Esophagus muscularis mucosa (tissue), 4 donors: ENCODE measurements at regions not wholly inside any gene's neighbourhood (a gene's known extent, or its start where the extent isn't known, plus 50 kb on each side); places are given as distances from the start of the nearest gene placed in this dataset.
"Not testable (repeated sequence)": the region's sequence is repeated elsewhere in the genome, so short reads cannot be mapped to it uniquely, and the experiment has no call there.

Experiments used
- DNase-seq: peaks from one replicate; pipeline ENCODE4 v3.0.0-alpha.2; 2017; ENCODE audit errors: extremely low spot score
- H3K27ac ChIP-seq, 4 donors: fragments of 200-600 bp; sonication (generic); replicated peaks in 1 of 4; 1 replicate in 3 of 4; 2 replicates in 1 of 4; pipeline ENCODE4 v1.5.1; 2016 to 2019; ENCODE audit warnings: mild to moderate bottlenecking in 1 of 4
- H3K27me3 ChIP-seq, 4 donors: fragments of 200-600 bp; sonication (generic); one replicate each; pipeline versions ENCODE4 v1.5.1 to v1.6.0; 2016 to 2019
- H3K36me3 ChIP-seq, 4 donors: fragments of 200-600 bp; sonication (generic); one replicate each; pipeline ENCODE4 v1.5.1; 2016 to 2019
- H3K4me1 ChIP-seq, 4 donors: fragments of 200-600 bp; sonication (generic); one replicate each; pipeline ENCODE4 v1.5.1; 2016 to 2019
- H3K4me3 ChIP-seq, 4 donors: fragments of 200-600 bp; sonication (generic); 1 replicate in 2 of 4; 2 replicates in 2 of 4; pipeline ENCODE4 v1.5.1; 2016 to 2019; ENCODE audit warnings: mild to moderate bottlenecking in 4 of 4, moderate library complexity in 1 of 4
- H3K9me3 ChIP-seq, 4 donors: fragments of 200-600 bp; sonication (generic); 1 replicate in 3 of 4; 2 replicates in 1 of 4; pipeline ENCODE4 v1.5.1; 2016 to 2019
- CTCF ChIP-seq, 3 experiments: fragments of 200-600 bp in 2 of 3; fragments of 450-650 bp in 1 of 3; sonication (generic) in 2 of 3; IDR thresholded peaks; one replicate each; pipeline ENCODE4 v1.5.1; 2017 to 2019; ENCODE audit warnings: antibody characterized with exemption in 3 of 3, mild to moderate bottlenecking in 2 of 3, moderate library complexity in 1 of 3
- EP300 ChIP-seq: sonication (generic); formaldehyde crosslinking; IDR thresholded peaks from one replicate; pipeline ENCODE4 v1.6.1; 2017; ENCODE audit warnings: antibody characterized with exemption
- POLR2A ChIP-seq: fragments of 450-650 bp; IDR thresholded peaks from one replicate; pipeline ENCODE4 v1.6.1; 2017; ENCODE audit warnings: antibody characterized with exemption, moderate library complexity, mild to moderate bottlenecking, low read depth
- POLR2AphosphoS5 ChIP-seq, 2 donors: sonication (generic); formaldehyde crosslinking; IDR thresholded peaks; one replicate each; pipeline ENCODE4 v1.6.1; 2017; ENCODE audit warnings: antibody characterized with exemption in 2 of 2
- WGBS: methylation state at CpG from one replicate; pipeline ENCODE4 v1.1.5; 2018; 5-methylcytosine and 5-hydroxymethylcytosine counted together
- intact Hi-C: fragments of 100-400 bp; cut with DNase I; formaldehyde crosslinking; loops from one replicate; pipeline ENCODE4 v1.15.1; 2023

DNA sequence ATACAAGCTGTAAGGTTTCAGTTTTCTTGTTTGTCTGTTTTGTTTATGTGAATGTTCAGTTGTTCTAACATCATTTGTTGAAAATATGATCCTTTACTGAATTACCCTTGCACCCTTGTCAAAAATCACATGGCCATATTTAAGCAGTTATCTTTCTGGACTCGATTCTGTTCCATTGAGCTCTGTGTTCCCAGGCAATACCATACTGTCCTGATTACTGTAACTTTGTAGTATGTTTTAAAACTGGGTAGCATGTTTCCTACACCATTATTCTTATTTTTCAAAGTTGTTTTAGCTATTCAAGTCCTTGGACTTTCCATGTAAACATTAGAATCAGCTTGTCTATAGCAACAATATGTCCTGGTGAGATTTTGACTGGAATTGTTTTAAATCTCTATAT, 66.7 kb upstream of the PRSS3 start:
- 89% methylated on average over 1 of the region's 1 CpG for WGBS
- peaks cover 0 to 13% (median 3%) of the 10 kb centered on the region in 4 donors for H3K9me3 ChIP-seq
- TF ChIP-seq POLR2AphosphoS5 (IDR thresholded peaks at IDR 0.05) (no peak), CTCF (IDR thresholded peaks at IDR 0.05) (no peak), POLR2A (no peak), EP300 (no peak)
- no peak overlapping the region for H3K27ac ChIP-seq
- DNase-seq: no peak
- H3K27me3 ChIP-seq: no peaks in the 10 kb centered on the region
- H3K4me3 ChIP-seq: no peak overlapping the region
- intact Hi-C loops: no loop called here
- no peaks in the 10 kb centered on the region for H3K36me3 ChIP-seq
- no peaks in the 10 kb centered on the region for H3K4me1 ChIP-seq

DNA sequence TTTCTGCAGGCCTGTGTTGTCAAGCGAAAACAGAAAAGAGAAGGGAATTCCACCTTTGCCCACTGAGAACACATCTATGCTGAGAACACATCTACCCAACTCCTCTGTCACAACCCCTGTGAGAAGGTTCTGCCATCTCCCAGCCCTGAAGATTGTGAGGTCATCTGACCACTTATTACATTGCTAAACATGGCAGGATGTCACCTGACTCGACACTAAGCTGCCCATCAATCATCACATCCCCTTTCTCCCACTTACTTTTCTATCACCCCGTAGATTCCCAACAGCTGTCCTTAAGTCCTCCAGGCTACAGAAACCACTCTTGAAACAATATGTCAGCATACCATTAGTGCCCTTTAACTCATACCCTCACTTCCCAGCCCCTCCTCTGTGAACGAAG, 64.2 kb upstream of the PRSS3 start:
- Histone ChIP-seq H3K4me1 (no peaks in the 10 kb centered on the region), H3K27me3 (peaks cover 0 to 12% (median 0%) of the 10 kb centered on the region in 4 donors), H3K36me3 (no peaks in the 10 kb centered on the region), H3K9me3 (peaks cover 0 to 7% (median 3%) of the 10 kb centered on the region in 4 donors), H3K27ac (no peak overlapping the region), H3K4me3 (no peak overlapping the region)
- intact Hi-C loops: no loop called here
- WGBS: 68% methylated on average over 4 of the region's 4 CpGs
- DNase-seq: no peak
- TF ChIP-seq CTCF (IDR thresholded peaks at IDR 0.05) (no peak), EP300 (no peak), POLR2A (no peak), POLR2AphosphoS5 (IDR thresholded peaks at IDR 0.05) (no peak)

- H3K9me3 ChIP-seq: peaks cover 0 to 4% (median 3%) of the 10 kb centered on the region in 4 donors
- WGBS: 80% methylated on average over 2 of the region's 2 CpGs
- intact Hi-C loops: no loop called here
Observed at GRCh38 chr9:33731625-33732024, 63.7 kb upstream of the PRSS3 start.

GRCh38 chr9:33734247-33734940, 61.0 kb upstream of the PRSS3 start:
- WGBS: 92% methylated on average over 4 of the region's 5 CpGs
- H3K9me3 ChIP-seq, H3K4me3 ChIP-seq, H3K4me1 ChIP-seq, DNase-seq, H3K36me3 ChIP-seq, H3K27ac ChIP-seq, intact Hi-C loops: not testable (repeated sequence)
- H3K27me3 ChIP-seq: peaks cover 0 to 12% (median 0%) of the 10 kb centered on the region in 4 donors

More at GRCh38 chr9:33731625-33732024, 63.7 kb upstream of the PRSS3 start:
- no peak for TF ChIP-seq POLR2A
- TF ChIP-seq CTCF (IDR thresholded peaks at IDR 0.05): no peak
- TF ChIP-seq EP300: no peak
- no peak for TF ChIP-seq POLR2AphosphoS5 (IDR thresholded peaks at IDR 0.05)
- H3K4me3 ChIP-seq: no peak overlapping the region
- no peak overlapping the region for H3K27ac ChIP-seq
- no peak for DNase-seq
- peaks cover 0 to 12% (median 0%) of the 10 kb centered on the region in 4 donors for H3K27me3 ChIP-seq
- no peaks in the 10 kb centered on the region for H3K4me1 ChIP-seq
- no peaks in the 10 kb centered on the region for H3K36me3 ChIP-seq

- intact Hi-C loops, DNase-seq, H3K4me1 ChIP-seq, H3K27ac ChIP-seq, H3K4me3 ChIP-seq, H3K9me3 ChIP-seq, H3K36me3 ChIP-seq: not testable (repeated sequence)
- H3K27me3 ChIP-seq: peaks cover 0 to 12% (median 0%) of the 10 kb centered on the region in 4 donors
- WGBS: 90% methylated on average over 3 of the region's 6 CpGs
Observed at GRCh38 chr9:33734941-33735835, 60.2 kb upstream of the PRSS3 start.
